ENCODE measurements at regions not wholly inside any gene's neighbourhood (a gene's known extent, or its start where the extent isn't known, plus 50 kb on each side); places are given as distances from the start of the nearest gene placed in this dataset.

- TF ChIP-seq CTCF (IDR thresholded peaks at IDR 0.05; ENCODE audit: low read length) (no peak), EZH2 (IDR thresholded peaks at IDR 0.05; ENCODE audit: borderline replicate concordance, low read length) (no peak)
Measured at GRCh38 chrX:155679715-155680114, 67.0 kb upstream of the TMLHE start.
